BE2C (cell line): ENCODE measurements at regions not wholly inside any gene's neighbourhood (a gene's known extent, or its start where the extent isn't known, plus 50 kb on each side); places are given as distances from the start of the nearest gene placed in this dataset.

Source experiments
- DNase-seq: peaks from one replicate; pipeline ENCODE4 v3.0.0-alpha.2; 2020
- H3K27me3 ChIP-seq: fragments of 250-450 bp; sonication (Bioruptor Pico); 2 replicates; pipeline ENCODE4 v1.5.1; 2020; ENCODE audit warnings: mild to moderate bottlenecking
- H3K36me3 ChIP-seq: fragments of 250-450 bp; sonication (Bioruptor Pico); 2 replicates; pipeline ENCODE4 v1.5.1; 2020; ENCODE audit warnings: mild to moderate bottlenecking
- H3K4me1 ChIP-seq: fragments of 250-450 bp; sonication (Bioruptor Pico); 2 replicates; pipeline ENCODE4 v1.5.1; 2020
- H3K4me3 ChIP-seq: 2 replicates; pipeline ENCODE4 v1.5.1; 2011; ENCODE audit warnings: low read depth, low read length
- H3K9me3 ChIP-seq: fragments of 250-450 bp; sonication (Bioruptor Pico); 2 replicates; pipeline ENCODE4 v1.5.1; 2020
- CTCF ChIP-seq: IDR thresholded peaks from 2 replicates; pipeline ENCODE4 v1.5.1; 2012; ENCODE audit warnings: mild to moderate bottlenecking, low read depth, low read length

- 0 out of 2 replicates have a peak, but pooled peaks cover 2% of the 10 kb centered on the region for H3K4me1 ChIP-seq
- no peaks in the 10 kb centered on the region for H3K27me3 ChIP-seq
- H3K4me3 ChIP-seq = no peak overlapping the region
- peak; percentile 10 for DNase-seq
- TF ChIP-seq CTCF = no peak; the same call in 1 of the 2 replicates
- H3K9me3 ChIP-seq = no peaks in the 10 kb centered on the region
- H3K36me3 ChIP-seq = no peaks in the 10 kb centered on the region
Observed at GRCh38 chr3:76646921-76647562, 392.9 kb upstream of the ROBO2 start.

GRCh38 chr3:76651784-76652183 lies 388.1 kb upstream of the ROBO2 start:
- H3K27me3 ChIP-seq = no peaks in the 10 kb centered on the region
- DNase-seq = no peak
- no peak overlapping the region for H3K4me3 ChIP-seq
- peak; percentile 34; the same call in 1 of the 2 replicates for TF ChIP-seq CTCF
- H3K9me3 ChIP-seq = no peaks in the 10 kb centered on the region
- no peaks in the 10 kb centered on the region for H3K4me1 ChIP-seq
- H3K36me3 ChIP-seq = no peaks in the 10 kb centered on the region

- no peak for DNase-seq
- H3K27me3 ChIP-seq = no peaks in the 10 kb centered on the region
- H3K4me3 ChIP-seq = no peak overlapping the region
- no peaks in the 10 kb centered on the region for H3K36me3 ChIP-seq
- H3K9me3 ChIP-seq = no peaks in the 10 kb centered on the region
- TF ChIP-seq CTCF = no peak
- H3K4me1 ChIP-seq = no peaks in the 10 kb centered on the region
Observed at GRCh38 chr3:76652524-76652923, 387.4 kb upstream of the ROBO2 start.

GRCh38 chr3:76653640-76654251 lies 386.2 kb upstream of the ROBO2 start:
- Histone ChIP-seq H3K27me3 (no peaks in the 10 kb centered on the region), H3K4me1 (no peaks in the 10 kb centered on the region), H3K36me3 (no peaks in the 10 kb centered on the region), H3K9me3 (no peaks in the 10 kb centered on the region), H3K4me3 (no peak overlapping the region)
- no peak for TF ChIP-seq CTCF
- no peak for DNase-seq

- Histone ChIP-seq H3K4me3 (no peak overlapping the region), H3K9me3 (no peaks in the 10 kb centered on the region), H3K27me3 (no peaks in the 10 kb centered on the region), H3K36me3 (no peaks in the 10 kb centered on the region), H3K4me1 (no peaks in the 10 kb centered on the region)
- DNase-seq = no peak
- TF ChIP-seq CTCF = no peak
Observed at GRCh38 chr3:76656531-76657070, 383.3 kb upstream of the ROBO2 start.

- Histone ChIP-seq H3K27me3 (no peaks in the 10 kb centered on the region), H3K9me3 (no peaks in the 10 kb centered on the region)
- no peak for TF ChIP-seq CTCF
Observed at GRCh38 chr3:76657909-76658308, 382.0 kb upstream of the ROBO2 start.

More at GRCh38 chr3:76657909-76658308, 382.0 kb upstream of the ROBO2 start:
- H3K36me3 ChIP-seq = no peaks in the 10 kb centered on the region
- no peaks in the 10 kb centered on the region for H3K4me1 ChIP-seq
- no peak overlapping the region for H3K4me3 ChIP-seq
- no peak for DNase-seq
